Pancreas (tissue), 10 donors: ENCODE measurements at regions not wholly inside any gene's neighbourhood (a gene's known extent, or its start where the extent isn't known, plus 50 kb on each side); places are given as distances from the start of the nearest gene placed in this dataset.

Experiments
- ATAC-seq, 4 donors: fragments of 200-7000 bp; cut with Tn5 transposase; one replicate each; pipeline versions ENCODE4 v1.8.0 to v1.9.1; 2020; ENCODE audit warnings: mild to moderate bottlenecking in 4 of 4, moderate library complexity in 4 of 4
- DNase-seq, 6 donors: peaks; one replicate each; pipeline ENCODE4 v3.0.0-alpha.2; 2020
- FAIRE-seq: peaks from 2 replicates; lab custom pipeline; 2012; peaks lifted over from hg19 to GRCh38; lab: Jason Lieb, UNC
- H3K27ac ChIP-seq, 4 donors: fragments of 200-600 bp; sonication (generic); 1 replicate in 3 of 4; 2 replicates in 1 of 4; pipeline versions ENCODE4 v1.5.0 to v1.8.0; 2020
- H3K27me3 ChIP-seq, 4 donors: fragments of 200-600 bp; one replicate each; pipeline ENCODE4 v1.8.0; 2021
- H3K36me3 ChIP-seq, 3 donors: fragments of 200-600 bp; sonication (generic) in 1 of 3; one replicate each; pipeline versions ENCODE4 v1.5.0 to v1.8.0; 2020 to 2021
- H3K4me1 ChIP-seq, 3 donors: fragments of 200-600 bp; one replicate each; pipeline ENCODE4 v1.8.0; 2021
- H3K4me3 ChIP-seq, 4 donors: fragments of 200-600 bp; sonication (generic) in 2 of 4; one replicate each; pipeline versions ENCODE4 v1.5.0 to v1.8.0; 2020 to 2021
- H3K9me3 ChIP-seq, 4 donors: fragments of 200-600 bp; one replicate each; pipeline ENCODE4 v1.8.0; 2021
- CTCF ChIP-seq, 4 donors: fragments of 200-600 bp; sonication (generic) in 3 of 4; IDR thresholded peaks; one replicate each; pipeline versions ENCODE4 v1.5.0 to v1.8.0; 2021; ENCODE audit warnings: antibody characterized with exemption in 4 of 4
- WGBS, 2 donors: extraction: QIAGEN DNeasy Blood & Tissue Kit; methylation state at CpG; one replicate each; pipeline ENCODE4 v1.1.7; 2013; 5-methylcytosine and 5-hydroxymethylcytosine counted together
- intact Hi-C, 3 donors: fragments of 100-400 bp; cut with DNase I; formaldehyde crosslinking; loops; one replicate each; pipeline versions ENCODE4 v1.11.1 to v1.14.2; 2022
- donor health status: healthy with polysubstance abuse.
- donor health status: DM: no; HTN: no; CAD: no; lungs with moderate emphysema.
- donor health status: DM: no; HTN: no; CAD: no.
- donor health status: control.
- donor health status: control.
- donor health status: Bipolar disorder and iron deficiency.
- donor health status: DM: yes; HTN: yes; CAD: no.
- donor health status: DM: no; HTN: no; CAD: no.
- donor health status: DM: no; HTN: no; CAD: no.
- donor health status: DM: yes; HTN: yes; CAD: no.

DNA sequence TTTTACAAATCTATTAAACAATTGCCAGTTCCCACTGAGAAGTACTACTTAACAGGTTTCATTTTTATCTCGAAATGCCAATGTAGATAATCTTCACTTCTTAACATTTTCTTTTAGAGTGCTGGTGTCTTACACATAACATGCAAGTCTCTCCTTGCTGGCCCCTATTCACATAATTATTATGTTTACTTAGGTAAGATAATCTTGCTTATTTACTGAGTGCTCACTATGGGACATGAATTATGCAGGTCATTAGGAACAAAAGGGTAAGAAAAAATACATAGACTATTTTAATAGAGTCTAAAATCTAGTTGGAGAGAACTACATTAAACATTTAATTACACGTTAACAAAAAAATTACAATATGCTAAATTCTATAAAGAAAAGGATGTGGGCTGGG is 328.4 kb downstream of the PRR16 start:
- Histone ChIP-seq H3K36me3 (no peaks in the 10 kb centered on the region), H3K27ac (no peak overlapping the region), H3K27me3 (no peaks in the 10 kb centered on the region), H3K4me3 (no peak overlapping the region), H3K4me1 (no peaks in the 10 kb centered on the region), H3K9me3 (no peaks in the 10 kb centered on the region)
- ATAC-seq (no peak), DNase-seq (no peak), FAIRE-seq (no peak)
- no peak for TF ChIP-seq CTCF (IDR thresholded peaks at IDR 0.05)
- intact Hi-C loops, result no loop called here
- WGBS, 2 donors, result 62 to 73% methylated on average over 2 of the region's 2 CpGs

- FAIRE-seq (no peak), DNase-seq (no peak), ATAC-seq (no peak)
- TF ChIP-seq CTCF (IDR thresholded peaks at IDR 0.05), result no peak
- no peak overlapping the region for H3K4me3 ChIP-seq
- no peaks in the 10 kb centered on the region for H3K27me3 ChIP-seq
- no peaks in the 10 kb centered on the region for H3K36me3 ChIP-seq
- 76 to 88% methylated on average over 1 of the region's 1 CpG for WGBS, 2 donors
- no peaks in the 10 kb centered on the region for H3K4me1 ChIP-seq
- no peaks in the 10 kb centered on the region for H3K9me3 ChIP-seq
- intact Hi-C loops, result no loop called here
- H3K27ac ChIP-seq, result no peak overlapping the region
Observed at GRCh38 chr5:120794121-120794520, 330.0 kb downstream of the PRR16 start.

GRCh38 chr5:120803282-120803681 is 339.2 kb downstream of the PRR16 start:
- Histone ChIP-seq H3K27ac (no peak overlapping the region), H3K9me3 (no peaks in the 10 kb centered on the region), H3K4me3 (no peak overlapping the region), H3K4me1 (no peaks in the 10 kb centered on the region), H3K27me3 (no peaks in the 10 kb centered on the region), H3K36me3 (no peaks in the 10 kb centered on the region)
- no peak for TF ChIP-seq CTCF (IDR thresholded peaks at IDR 0.05)
- no peak for FAIRE-seq
- no peak for ATAC-seq
- no peak for DNase-seq
- intact Hi-C loops, result no loop called here
- 10 to 11% methylated on average over 1 of the region's 1 CpG for WGBS, 2 donors

DNA sequence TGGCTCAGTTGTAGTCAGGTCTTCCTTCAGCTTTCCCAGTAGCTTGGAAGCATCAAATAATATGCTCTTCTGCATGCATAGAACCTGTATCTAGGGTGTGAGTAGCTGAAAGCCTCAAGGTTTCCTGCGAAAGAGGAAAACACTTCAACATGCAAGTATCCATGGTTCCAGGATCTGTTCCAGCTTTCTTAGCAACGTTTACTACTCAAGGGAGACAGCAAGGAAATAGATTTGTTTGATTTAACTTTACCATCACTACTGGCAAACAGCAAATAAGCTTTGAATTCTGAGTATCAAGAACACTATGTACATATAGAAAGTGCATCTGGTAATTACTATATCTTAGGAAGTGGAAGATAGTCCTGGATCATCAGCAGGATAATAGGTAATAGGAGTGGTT is 341.0 kb downstream of the PRR16 start:
- Histone ChIP-seq H3K9me3 (no peaks in the 10 kb centered on the region), H3K4me1 (no peaks in the 10 kb centered on the region), H3K27me3 (no peaks in the 10 kb centered on the region), H3K36me3 (no peaks in the 10 kb centered on the region), H3K27ac (no peak overlapping the region), H3K4me3 (no peak overlapping the region)
- no peak for ATAC-seq
- no peak for TF ChIP-seq CTCF (IDR thresholded peaks at IDR 0.05)
- 32 to 39% methylated on average over 2 of the region's 2 CpGs for WGBS, 2 donors
- FAIRE-seq, result no peak
- no peak for DNase-seq
- intact Hi-C loops, result no loop called here

GRCh38 chr5:120806202-120806601 is 342.1 kb downstream of the PRR16 start:
- H3K4me1 ChIP-seq, result no peaks in the 10 kb centered on the region
- H3K4me3 ChIP-seq, result no peak overlapping the region
- intact Hi-C loops, result no loop called here
- no peaks in the 10 kb centered on the region for H3K36me3 ChIP-seq
- no peak for ATAC-seq
- no peak for TF ChIP-seq CTCF (IDR thresholded peaks at IDR 0.05)
- DNase-seq, result no peak
- H3K9me3 ChIP-seq, result no peaks in the 10 kb centered on the region
- 47 to 64% methylated on average over 2 of the region's 2 CpGs for WGBS, 2 donors
- H3K27ac ChIP-seq, result no peak overlapping the region
- FAIRE-seq, result no peak
- no peaks in the 10 kb centered on the region for H3K27me3 ChIP-seq
